ACHN (cell line): ENCODE measurements at regions not wholly inside any gene's neighbourhood (a gene's known extent, or its start where the extent isn't known, plus 50 kb on each side); places are given as distances from the start of the nearest gene placed in this dataset.
"Not testable (repeated sequence)": the region's sequence is repeated elsewhere in the genome, so short reads cannot be mapped to it uniquely, and the experiment has no call there.

Experiments
- DNase-seq: peaks from one replicate; pipeline ENCODE4 v3.0.0-alpha.2; 2015
- in situ Hi-C: cut with HindIII; loops from 2 replicates; pipeline ENCODE4 v1.10.0; 2017; ENCODE audit warnings: low sequenced_read_pairs, low pct_ligation_motif_present, low pct_unique_long_range_greater_than_20kb

- DNase-seq, result no peak
- in situ Hi-C loops, result no loop called here
These were observed 339.9 kb upstream of the SPRY2 start for GRCh38 chr13:80680786-80681366.

DNA sequence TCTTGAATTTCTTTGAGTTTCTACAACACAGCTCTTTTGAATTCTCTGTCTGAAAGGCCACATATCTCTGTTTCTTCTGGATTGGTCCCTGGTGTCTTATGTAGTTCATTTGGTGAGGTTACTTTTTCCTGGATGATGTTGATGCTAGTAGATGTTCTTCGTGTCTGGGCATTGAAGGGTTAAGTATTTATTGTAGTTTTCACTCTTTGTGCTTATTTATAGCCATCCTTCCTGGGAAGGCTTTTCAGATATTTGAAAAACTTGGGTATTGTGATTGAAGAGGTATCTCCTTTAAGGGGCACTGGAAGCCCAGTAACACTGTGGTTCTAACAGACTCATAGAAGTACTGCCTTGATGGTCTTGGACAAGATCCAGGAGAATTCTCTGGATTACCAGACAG lies 338.5 kb upstream of the SPRY2 start:
- no peak for DNase-seq
- in situ Hi-C loops, result no loop called here

- no peak for DNase-seq
- in situ Hi-C loops, result no loop called here
These were observed 336.3 kb upstream of the SPRY2 start for GRCh38 chr13:80677227-80677626.

DNA sequence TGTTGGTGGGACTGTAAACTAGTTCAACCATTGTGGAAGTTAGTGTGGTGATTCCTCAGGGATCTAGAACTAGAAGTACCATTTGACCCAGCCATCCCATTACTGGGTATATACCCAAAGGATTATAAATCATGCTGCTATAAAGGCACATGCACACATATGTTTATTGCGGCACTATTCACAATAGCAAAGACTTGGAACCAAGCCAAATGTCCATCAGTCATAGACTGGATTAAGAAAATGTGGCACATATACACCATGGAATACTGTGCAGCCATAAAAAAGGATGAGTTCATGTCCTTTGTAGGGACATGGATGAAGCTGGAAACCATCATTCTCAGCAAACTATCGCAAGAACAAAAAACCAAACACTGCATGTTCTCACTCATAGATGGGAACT lies 334.5 kb upstream of the SPRY2 start:
- in situ Hi-C loops, result not testable (repeated sequence)

DNA sequence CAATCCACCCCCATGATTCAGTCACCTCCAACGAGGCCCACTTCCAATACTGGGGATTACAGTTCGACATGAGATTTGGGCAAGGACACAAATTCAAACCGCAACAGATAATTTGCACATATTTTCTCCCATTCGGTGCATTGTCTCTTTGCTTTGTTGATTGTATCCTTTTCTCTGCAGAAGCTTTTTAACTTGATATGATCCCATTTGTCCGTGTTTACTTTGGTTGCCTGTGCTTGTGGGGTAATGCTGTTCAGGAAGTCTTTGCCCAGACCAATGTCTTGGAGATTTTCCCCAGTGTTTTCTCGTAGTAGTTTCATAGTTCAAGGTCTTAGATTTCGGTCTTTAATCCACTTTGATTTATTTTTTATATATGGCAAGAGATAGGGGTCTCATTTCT lies 330.8 kb upstream of the SPRY2 start:
- no peak for DNase-seq
- in situ Hi-C loops, result no loop called here

More for the DNA sequence above, 334.5 kb upstream of the SPRY2 start:
- DNase-seq, result not testable (repeated sequence)

- in situ Hi-C loops, result no loop called here
These were observed 328.2 kb upstream of the SPRY2 start for GRCh38 chr13:80669112-80669511.

GRCh38 chr13:80668452-80668851 lies 327.5 kb upstream of the SPRY2 start:
- in situ Hi-C loops, result no loop called here
- no peak for DNase-seq

More at GRCh38 chr13:80669112-80669511, 328.2 kb upstream of the SPRY2 start:
- no peak for DNase-seq

DNA sequence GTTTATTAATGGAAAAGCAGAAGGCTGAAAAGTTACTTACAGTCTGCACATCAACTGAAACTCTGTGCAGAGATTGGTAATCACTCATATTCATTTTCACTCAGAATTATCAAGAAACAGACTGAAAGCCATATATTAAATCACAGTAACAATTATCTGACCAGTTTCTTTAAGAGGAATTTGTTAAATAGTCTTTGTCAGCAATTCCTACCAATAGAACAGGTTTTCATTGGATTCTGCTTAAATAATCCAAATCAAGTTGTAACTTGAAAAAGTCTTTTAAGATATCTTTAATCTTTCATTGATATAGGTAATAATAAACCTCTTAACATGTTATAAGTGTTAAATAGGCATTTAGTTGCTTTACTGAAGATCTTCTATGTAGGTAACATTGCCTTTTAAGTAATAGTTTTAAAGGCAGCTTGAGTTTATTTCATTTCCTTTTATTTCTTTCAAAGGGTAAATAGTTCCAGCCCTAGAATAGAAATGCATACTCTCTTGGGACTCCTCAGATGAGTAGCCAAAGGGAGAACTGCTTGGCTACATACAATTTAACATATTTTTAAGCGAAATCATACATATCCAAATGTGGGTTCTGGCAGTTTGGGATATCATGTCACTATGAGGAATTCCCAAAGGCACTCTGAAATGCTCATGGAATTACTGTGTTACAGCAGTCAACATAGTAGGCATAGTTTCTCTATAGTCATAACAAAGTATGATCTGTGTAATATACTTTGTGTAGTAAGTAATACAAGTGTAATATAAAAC lies 326.0 kb upstream of the SPRY2 start:
- in situ Hi-C loops, result no loop called here
- no peak for DNase-seq

GRCh38 chr13:80665792-80666333 lies 324.9 kb upstream of the SPRY2 start:
- in situ Hi-C loops, result no loop called here
- DNase-seq, result no peak

DNA sequence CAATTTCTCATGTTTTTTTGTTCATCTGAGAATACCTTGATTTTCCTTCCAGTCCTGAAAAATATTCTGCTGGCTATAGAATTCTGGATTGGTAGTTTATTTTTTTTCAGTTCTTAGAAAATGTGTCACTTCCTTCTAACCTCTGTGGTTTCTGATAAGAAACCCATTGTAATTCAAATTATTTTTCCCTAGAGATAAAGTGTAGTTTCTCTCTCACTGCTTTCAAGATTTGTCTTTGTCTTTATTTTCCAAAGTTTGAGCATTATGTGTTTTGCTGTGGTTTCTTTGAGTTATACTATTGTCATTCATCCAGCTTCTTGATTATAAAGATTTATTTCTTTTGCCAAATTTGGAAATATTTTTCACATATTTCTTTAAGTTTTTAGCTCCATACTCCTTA lies 324.0 kb upstream of the SPRY2 start:
- no peak for DNase-seq
- in situ Hi-C loops, result no loop called here

DNA sequence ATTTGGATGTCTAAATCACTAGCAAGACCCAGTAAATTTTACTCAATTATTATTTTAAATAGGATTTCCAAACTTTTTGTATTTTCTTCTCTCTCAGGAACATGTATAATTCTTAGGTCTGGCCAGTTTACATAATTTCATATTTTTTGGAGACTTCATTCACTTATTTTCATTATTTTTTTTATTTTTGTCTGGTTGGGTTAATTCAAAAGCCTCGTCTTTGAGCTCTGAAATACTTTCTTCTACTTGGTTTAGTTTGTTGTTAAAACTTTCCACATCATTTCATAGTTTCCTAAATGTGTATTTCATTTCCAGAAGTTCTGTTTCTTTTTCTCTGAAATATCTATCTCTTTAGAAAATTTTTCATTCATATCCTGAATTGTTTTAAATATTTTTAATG lies 322.9 kb upstream of the SPRY2 start:
- in situ Hi-C loops, result no loop called here
- DNase-seq, result no peak

- DNase-seq, result no peak
- in situ Hi-C loops, result no loop called here
These were observed 317.8 kb upstream of the SPRY2 start for GRCh38 chr13:80658705-80659104.

GRCh38 chr13:80656512-80656904 lies 315.6 kb upstream of the SPRY2 start:
- in situ Hi-C loops, result no loop called here
- DNase-seq, result no peak

DNA sequence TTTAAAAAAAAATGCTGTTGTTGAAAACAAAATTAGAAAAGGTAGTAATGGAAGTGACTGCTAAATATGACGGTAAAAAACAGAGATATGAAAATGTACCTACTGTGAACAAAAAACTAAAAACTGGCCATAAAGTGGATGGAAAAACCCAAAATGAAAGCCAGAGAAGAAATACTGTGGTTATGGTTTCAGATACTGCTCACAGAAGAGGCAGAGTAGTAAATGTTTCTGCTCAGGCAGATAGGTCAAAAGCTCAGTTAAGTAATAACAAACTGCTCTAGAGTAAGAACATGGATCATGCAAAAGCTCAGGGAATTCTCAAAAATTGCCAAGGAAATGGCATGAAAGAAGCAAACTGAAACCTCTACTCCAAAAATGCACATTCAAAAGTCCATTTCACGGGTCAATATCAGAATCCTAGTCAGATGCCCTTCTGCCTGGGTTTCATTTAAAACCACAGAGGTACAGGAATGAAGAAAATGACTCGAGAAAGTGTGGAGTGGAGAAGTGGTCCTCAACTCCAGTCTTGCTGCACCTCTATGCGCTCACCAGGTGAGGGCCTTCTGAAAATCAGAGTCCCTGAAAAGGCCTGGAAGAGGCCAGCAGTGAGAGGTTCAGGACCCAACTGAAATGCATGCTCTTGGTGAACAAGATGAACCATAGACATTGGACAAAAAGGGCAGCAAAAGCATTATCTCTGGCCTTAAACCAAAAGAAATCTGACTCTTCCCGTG lies 315.0 kb upstream of the SPRY2 start:
- in situ Hi-C loops, result no loop called here

GRCh38 chr13:80654638-80655249 lies 313.8 kb upstream of the SPRY2 start:
- in situ Hi-C loops, result no loop called here
- no peak for DNase-seq

More for the DNA sequence above, 315.0 kb upstream of the SPRY2 start:
- no peak for DNase-seq

DNA sequence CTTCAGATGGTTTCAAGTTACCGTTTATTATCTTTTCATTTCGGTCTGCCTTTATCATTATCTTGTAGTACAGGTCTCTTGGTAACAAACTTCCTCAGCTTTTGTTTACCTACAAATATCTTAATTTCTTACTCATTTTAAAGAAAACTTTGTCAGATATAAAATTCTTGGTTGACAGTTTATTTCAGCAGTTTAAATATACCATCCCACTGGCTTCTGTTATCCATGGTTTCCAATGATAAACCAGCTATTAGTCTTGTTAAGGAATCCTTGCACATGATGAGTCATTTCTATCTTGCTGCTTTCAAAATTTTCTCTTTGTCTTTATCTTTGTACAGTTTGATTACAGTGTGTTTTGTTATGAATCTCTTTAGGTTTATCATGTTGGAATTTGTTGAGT lies 308.3 kb upstream of the SPRY2 start:
- in situ Hi-C loops, result no loop called here
- no peak for DNase-seq

- DNase-seq, result no peak
- in situ Hi-C loops, result no loop called here
These were observed 301.7 kb upstream of the SPRY2 start for GRCh38 chr13:80642641-80643040.

- in situ Hi-C loops, result no loop called here
- no peak for DNase-seq
These were observed 292.3 kb upstream of the SPRY2 start for GRCh38 chr13:80633251-80633650.

DNA sequence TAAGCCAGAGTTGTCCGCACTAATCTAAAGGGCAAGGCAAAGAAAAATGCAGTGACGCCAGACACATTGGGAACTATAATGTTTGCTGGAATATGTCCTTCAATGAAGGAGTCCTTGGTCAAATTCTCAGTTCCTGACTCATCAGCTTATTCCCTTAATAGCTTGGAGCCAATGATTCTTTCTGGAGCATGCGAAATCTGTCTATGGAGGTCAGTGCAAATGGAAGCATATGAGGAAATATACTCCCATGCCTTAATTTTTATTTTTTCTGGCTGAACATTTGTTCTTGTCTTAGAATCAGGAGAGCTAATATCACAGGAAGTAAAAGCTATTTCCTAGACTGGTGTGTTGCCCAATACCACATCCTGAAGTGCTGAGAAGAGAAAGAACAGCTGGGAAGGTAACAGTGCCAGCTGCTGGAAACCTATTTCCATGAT lies 289.8 kb upstream of the SPRY2 start:
- no peak for DNase-seq
- in situ Hi-C loops, result no loop called here
